Raji (cell line): ENCODE measurements at regions not wholly inside any gene's neighbourhood (a gene's known extent, or its start where the extent isn't known, plus 50 kb on each side); places are given as distances from the start of the nearest gene placed in this dataset.

Source experiments
- POLR2A ChIP-seq: IDR thresholded peaks from 2 replicates; pipeline ENCODE4 v1.6.1; 2011; ENCODE audit warnings: low read depth, low read length, control low read depth; ENCODE audit not compliant: insufficient read depth

- TF ChIP-seq POLR2A = no peak
Observed at GRCh38 chr18:46222093-46222492, 117.9 kb downstream of the HAUS1 start.

DNA sequence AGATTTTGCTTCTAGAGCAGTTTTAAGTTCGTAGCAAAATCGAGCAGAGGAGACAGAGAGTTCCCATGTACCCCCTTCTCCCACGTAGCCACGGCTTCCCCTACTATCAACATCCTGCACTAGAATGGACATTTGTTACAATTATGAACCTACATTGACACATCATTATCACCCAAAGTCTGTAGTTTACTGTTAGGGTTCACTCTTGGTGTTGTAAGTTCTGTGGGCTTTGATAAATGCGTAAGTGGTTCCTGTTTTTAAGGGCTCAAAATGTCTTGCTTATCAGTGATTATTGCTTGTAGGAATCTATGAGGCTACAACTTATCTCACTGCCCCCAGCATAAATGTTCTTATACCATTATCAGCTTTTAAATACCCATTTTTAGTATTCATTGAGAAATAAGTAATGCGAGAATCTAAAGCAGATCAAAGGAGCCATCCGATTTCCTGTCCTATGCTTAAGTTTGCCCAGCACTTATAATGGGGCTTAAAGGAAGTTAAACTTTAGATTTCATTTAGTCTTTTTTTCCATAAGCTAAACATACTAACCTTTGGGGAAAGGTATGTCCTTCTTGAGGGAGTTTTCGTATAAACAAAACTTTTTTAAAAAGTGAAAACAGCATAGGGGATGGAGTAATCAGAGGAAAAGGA is 118.7 kb downstream of the HAUS1 start:
- no peak for TF ChIP-seq POLR2A

GRCh38 chr18:46224181-46224775 is 120.1 kb downstream of the HAUS1 start:
- TF ChIP-seq POLR2A = no peak

DNA sequence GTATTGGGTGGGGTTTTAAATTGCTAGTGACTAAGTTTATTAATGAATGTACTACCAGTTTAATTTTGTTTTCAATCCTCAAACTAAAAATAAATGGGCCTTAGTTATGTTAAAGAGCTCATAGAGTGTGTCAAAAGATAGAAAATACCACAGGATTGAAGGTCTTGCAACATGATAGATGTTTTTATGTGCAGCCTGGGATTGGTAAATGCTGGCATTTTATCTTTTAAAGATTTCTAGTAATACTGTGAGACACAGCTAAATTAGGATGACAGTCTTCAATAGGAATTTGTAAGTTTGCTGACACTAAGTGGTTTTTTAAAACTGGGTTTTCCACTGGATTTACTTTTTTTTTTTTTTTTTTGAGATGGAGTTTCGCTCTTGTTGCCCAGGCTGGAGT is 122.3 kb downstream of the HAUS1 start:
- TF ChIP-seq POLR2A = no peak

- no peak for TF ChIP-seq POLR2A
Observed at GRCh38 chr18:46236156-46236555, 132.0 kb downstream of the HAUS1 start.

DNA sequence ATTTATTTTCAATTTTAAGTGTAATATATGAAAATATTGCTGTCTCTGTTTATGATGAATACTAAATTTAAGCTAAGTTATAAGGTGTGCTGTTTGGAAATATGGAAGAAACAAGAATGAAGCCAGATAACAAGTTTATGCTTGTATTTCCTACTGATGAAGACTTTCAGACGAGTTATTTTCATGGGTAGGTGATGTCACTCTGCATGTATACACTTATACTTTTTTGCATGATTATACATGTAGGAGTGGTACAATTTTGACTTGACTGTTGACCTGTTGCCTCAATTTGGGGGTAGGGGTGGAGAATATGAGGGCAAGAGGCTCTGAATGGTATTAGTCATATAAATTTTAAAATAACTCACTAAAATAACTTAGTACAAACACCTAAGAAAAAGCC is 133.7 kb downstream of the HAUS1 start:
- TF ChIP-seq POLR2A = no peak

DNA sequence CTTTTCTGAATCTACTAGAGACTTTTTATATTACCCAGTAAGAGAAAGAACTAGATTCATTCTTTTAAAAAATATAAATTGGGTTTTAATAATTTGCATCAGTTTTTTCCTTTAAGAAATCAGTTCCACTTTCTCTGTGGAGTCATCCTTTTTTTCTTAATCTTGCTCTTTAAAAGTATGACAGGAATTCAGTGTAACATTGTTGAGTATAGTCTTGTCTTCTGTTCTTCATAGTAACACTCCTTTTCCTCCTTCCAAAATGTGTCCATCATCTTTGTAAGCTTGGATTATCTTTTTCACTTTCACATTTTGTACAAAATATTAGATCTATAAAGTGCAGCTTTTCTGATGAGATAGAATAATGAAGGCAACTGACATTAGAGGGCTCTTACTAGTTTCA is 135.4 kb downstream of the HAUS1 start:
- TF ChIP-seq POLR2A = no peak

GRCh38 chr18:46239998-46240397 is 135.8 kb downstream of the HAUS1 start:
- TF ChIP-seq POLR2A = no peak

DNA sequence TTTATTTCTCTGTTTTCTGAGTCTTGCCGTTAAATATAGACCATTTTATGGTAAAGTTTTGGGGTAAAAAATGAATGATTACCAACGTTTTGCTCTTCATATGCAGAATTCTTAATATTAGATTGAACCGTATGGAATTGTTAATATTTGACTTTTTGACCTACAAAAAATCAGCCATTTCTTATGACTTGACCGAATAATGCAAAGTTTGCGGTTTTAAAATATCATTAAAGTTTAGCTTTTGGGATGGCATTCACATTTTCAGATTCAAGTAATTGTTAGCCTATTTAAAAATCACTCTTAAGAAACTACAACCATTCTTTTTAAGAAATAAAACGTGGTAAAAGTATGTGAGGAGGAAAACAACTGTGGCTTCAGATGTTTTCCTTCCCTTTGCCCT is 138.0 kb downstream of the HAUS1 start:
- no peak for TF ChIP-seq POLR2A

- no peak for TF ChIP-seq POLR2A
Observed at GRCh38 chr18:46243095-46243494, 138.9 kb downstream of the HAUS1 start.

DNA sequence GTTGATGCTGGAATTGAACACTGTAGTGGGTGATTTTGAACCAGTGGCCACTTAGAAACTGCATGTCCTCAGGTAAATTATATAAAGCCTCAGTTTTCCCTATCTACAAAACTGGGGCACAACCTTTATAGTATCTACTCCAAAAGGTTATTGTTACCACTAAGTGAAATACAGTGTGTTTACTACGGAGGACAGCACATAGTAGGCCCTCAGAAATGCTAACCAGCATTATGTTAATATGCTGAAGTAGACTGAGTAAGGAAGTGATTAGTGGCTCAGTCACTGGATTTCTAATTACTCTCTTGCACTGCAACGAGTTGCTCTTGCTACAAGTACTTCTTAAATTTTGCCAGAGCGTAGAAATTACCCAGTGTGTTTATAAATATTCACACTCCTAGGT is 139.5 kb downstream of the HAUS1 start:
- TF ChIP-seq POLR2A = no peak

DNA sequence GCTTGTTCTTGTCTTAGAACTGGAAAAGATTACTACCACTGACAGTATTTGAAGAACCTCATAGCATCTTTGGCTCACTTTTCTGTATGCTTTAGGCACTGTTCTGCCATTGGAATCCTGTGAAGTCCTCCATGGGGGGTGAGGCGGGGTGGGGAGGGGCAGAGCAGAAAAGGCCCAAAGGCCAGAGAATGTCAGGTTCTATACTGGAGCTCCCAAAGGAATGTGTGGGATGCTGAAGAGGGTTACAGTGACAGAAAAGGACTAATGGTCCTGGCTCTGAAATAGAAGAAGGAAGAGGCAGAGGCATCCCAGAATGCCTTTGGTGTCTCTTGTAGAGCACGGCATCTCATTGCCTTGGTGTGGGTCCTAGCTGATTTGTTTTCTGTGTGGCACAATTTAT is 141.9 kb downstream of the HAUS1 start:
- no peak for TF ChIP-seq POLR2A

GRCh38 chr18:46247942-46248341 is 143.8 kb downstream of the HAUS1 start:
- no peak for TF ChIP-seq POLR2A

GRCh38 chr18:46250084-46250811 is 146.1 kb downstream of the HAUS1 start:
- TF ChIP-seq POLR2A = 0 out of 2 replicates have a peak, but pooled peaks have one; percentile 34

DNA sequence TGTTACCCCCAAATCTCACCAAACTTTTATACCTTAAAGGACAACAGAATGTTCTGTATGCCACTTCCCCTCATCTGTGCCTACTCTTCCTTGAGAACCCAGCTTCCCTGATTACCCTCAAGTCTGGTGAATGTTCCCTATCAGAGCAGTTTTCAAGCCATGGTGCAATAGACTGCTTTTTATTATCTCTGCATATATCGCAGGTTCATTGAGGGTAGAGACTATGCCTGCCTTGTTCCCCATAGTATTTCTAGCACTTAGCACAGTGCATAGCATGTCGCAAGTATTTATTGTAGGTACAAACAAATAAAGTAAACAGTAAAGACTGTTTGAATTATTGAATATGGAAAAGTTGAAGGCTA is 146.6 kb downstream of the HAUS1 start:
- no peak for TF ChIP-seq POLR2A

GRCh38 chr18:46252759-46253158 is 148.6 kb downstream of the HAUS1 start:
- no peak for TF ChIP-seq POLR2A
